Islet precursor cell (in vitro differentiated cells): ENCODE measurements at regions not wholly inside any gene's neighbourhood (a gene's known extent, or its start where the extent isn't known, plus 50 kb on each side); places are given as distances from the start of the nearest gene placed in this dataset.

Experiments used
- DNase-seq: peaks from one replicate; pipeline ENCODE4 v3.0.0-alpha.2; 2018

GRCh38 chr1:238061967-238062613, 171.4 kb upstream of the ZP4 start:
- peak; percentile 72 for DNase-seq

GRCh38 chr1:238060061-238060460, 169.3 kb upstream of the ZP4 start:
- no peak for DNase-seq

GRCh38 chr1:238052496-238053266, 162.0 kb upstream of the ZP4 start:
- DNase-seq: no peak

- DNase-seq: peak; percentile 62
These were observed 138.4 kb upstream of the ZP4 start for GRCh38 chr1:238029126-238029525.

- no peak for DNase-seq
These were observed 136.6 kb upstream of the ZP4 start for GRCh38 chr1:238027366-238027765.

- no peak for DNase-seq
These were observed 132.4 kb upstream of the ZP4 start for GRCh38 chr1:238023137-238023536.

- no peak for DNase-seq
These were observed 127.5 kb upstream of the ZP4 start for GRCh38 chr1:238018214-238018613.

- no peak for DNase-seq
These were observed 116.1 kb upstream of the ZP4 start for GRCh38 chr1:238006779-238007178.

- DNase-seq: no peak
These were observed 114.4 kb upstream of the ZP4 start for GRCh38 chr1:238005116-238005515.

GRCh38 chr1:238001818-238002217, 111.1 kb upstream of the ZP4 start:
- no peak for DNase-seq

- DNase-seq: no peak
These were observed 108.8 kb upstream of the ZP4 start for GRCh38 chr1:237999426-238000052.

- no peak for DNase-seq
These were observed 107.9 kb upstream of the ZP4 start for GRCh38 chr1:237998581-237998980.

- no peak for DNase-seq
These were observed 92.8 kb upstream of the ZP4 start for GRCh38 chr1:237983496-237983895.

GRCh38 chr1:237981223-237981622, 90.5 kb upstream of the ZP4 start:
- DNase-seq: no peak

GRCh38 chr1:237976331-237976730, 85.6 kb upstream of the ZP4 start:
- no peak for DNase-seq

- no peak for DNase-seq
These were observed 85.2 kb upstream of the ZP4 start for GRCh38 chr1:237975903-237976302.

- no peak for DNase-seq
These were observed 84.7 kb upstream of the ZP4 start for GRCh38 chr1:237975376-237975775.

- DNase-seq: no peak
These were observed 81.5 kb upstream of the ZP4 start for GRCh38 chr1:237972186-237972585.

GRCh38 chr1:237962985-237963384, 72.3 kb upstream of the ZP4 start:
- no peak for DNase-seq

- no peak for DNase-seq
These were observed 71.0 kb upstream of the ZP4 start for GRCh38 chr1:237961754-237962153.

- no peak for DNase-seq
These were observed 69.1 kb upstream of the ZP4 start for GRCh38 chr1:237959838-237960237.

- no peak for DNase-seq
These were observed 62.5 kb upstream of the ZP4 start for GRCh38 chr1:237953238-237953637.
